ENCODE measurements at regions not wholly inside any gene's neighbourhood (a gene's known extent, or its start where the extent isn't known, plus 50 kb on each side); places are given as distances from the start of the nearest gene placed in this dataset.

- TF ChIP-seq POLR2A (IDR thresholded peaks at IDR 0.05), result no peak
- no peak for TF ChIP-seq CTCF (IDR thresholded peaks at IDR 0.05)
These were observed 207.6 kb upstream of the CDH4 start for GRCh38 chr20:61044499-61044898.

All from uterus (tissue), 2 donors.